ENCODE measurements at regions not wholly inside any gene's neighbourhood (a gene's known extent, or its start where the extent isn't known, plus 50 kb on each side); places are given as distances from the start of the nearest gene placed in this dataset.

DNA sequence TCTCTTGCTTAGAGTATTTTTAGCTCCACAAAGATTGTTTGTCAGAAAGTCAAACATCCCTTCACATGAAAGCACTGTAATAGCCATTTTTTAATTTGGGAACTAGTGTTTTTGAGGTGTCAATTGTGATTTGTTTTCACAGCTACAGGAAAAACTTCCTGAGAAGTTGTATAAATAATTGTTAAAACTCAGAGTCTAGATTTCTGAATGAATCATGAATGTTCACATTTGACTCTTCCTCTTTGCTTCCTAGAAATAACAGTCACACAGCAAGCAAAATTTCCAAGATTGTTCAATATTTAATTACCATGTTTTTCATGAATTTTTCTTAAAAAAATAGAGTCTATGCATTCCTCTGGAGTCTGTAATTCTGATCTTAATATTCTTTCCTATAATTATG lies 156.9 kb upstream of the SLC7A11 start:
- TF ChIP-seq, protein P1, sequence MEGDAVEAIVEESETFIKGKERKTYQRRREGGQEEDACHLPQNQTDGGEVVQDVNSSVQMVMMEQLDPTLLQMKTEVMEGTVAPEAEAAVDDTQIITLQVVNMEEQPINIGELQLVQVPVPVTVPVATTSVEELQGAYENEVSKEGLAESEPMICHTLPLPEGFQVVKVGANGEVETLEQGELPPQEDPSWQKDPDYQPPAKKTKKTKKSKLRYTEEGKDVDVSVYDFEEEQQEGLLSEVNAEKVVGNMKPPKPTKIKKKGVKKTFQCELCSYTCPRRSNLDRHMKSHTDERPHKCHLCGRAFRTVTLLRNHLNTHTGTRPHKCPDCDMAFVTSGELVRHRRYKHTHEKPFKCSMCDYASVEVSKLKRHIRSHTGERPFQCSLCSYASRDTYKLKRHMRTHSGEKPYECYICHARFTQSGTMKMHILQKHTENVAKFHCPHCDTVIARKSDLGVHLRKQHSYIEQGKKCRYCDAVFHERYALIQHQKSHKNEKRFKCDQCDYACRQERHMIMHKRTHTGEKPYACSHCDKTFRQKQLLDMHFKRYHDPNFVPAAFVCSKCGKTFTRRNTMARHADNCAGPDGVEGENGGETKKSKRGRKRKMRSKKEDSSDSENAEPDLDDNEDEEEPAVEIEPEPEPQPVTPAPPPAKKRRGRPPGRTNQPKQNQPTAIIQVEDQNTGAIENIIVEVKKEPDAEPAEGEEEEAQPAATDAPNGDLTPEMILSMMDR (IDR thresholded peaks at IDR 0.05; ENCODE audit: extremely low read depth in 1 of 2, insufficient read depth in 1 of 2, low read depth in 1 of 2, low read length in 2 of 2), result no peak
- no peak for TF ChIP-seq POLR2A (IDR thresholded peaks at IDR 0.05; ENCODE audit: low read depth, low read length)
- no peak for TF ChIP-seq POLR2AphosphoS5 (IDR thresholded peaks at IDR 0.05; ENCODE audit: insufficient read depth, low read depth, low read length)
- no peak for TF ChIP-seq EZH2 (IDR thresholded peaks at IDR 0.05; ENCODE audit: borderline replicate concordance, low read depth, low read length, severe bottlenecking)
